A673 (cell line): ENCODE measurements at regions not wholly inside any gene's neighbourhood (a gene's known extent, or its start where the extent isn't known, plus 50 kb on each side); places are given as distances from the start of the nearest gene placed in this dataset.
"Not testable (repeated sequence)": the region's sequence is repeated elsewhere in the genome, so short reads cannot be mapped to it uniquely, and the experiment has no call there.

ENCODE experiments used
- BruUV-seq: library from RNA; stranded (reverse); fragments of 400-500 nt; replicated peaks from 2 replicates; lab custom pipeline; 2021; lab: Mats Ljungman, UMichigan
- CTCF ChIA-PET: fragments of 300-600 bp; sonication (Branson Sonifier 250); formaldehyde crosslinking; loops from one replicate; lab custom pipeline; 2022; ENCODE audit warnings: antibody characterized with exemption; lab: Charles Lee
- POLR2A ChIA-PET: fragments of 300-600 bp; sonication (Branson Sonifier 250); formaldehyde crosslinking; loops from one replicate; lab custom pipeline; 2022; ENCODE audit warnings: antibody characterized with exemption; ENCODE audit not compliant: low non-redundant PET; lab: Charles Lee
- DNase-seq: peaks from one replicate; pipeline ENCODE4 v3.0.0-alpha.2; 2015; ENCODE audit warnings: low spot score
- H3K27ac ChIP-seq: fragments of 200-600 bp; sonication (generic); 2 replicates; pipeline ENCODE4 v1.5.1; 2016; ENCODE audit warnings: mixed run types, low read depth, mild to moderate bottlenecking, mixed read lengths, antibody characterized with exemption, low read length; ENCODE audit not compliant: poor library complexity, severe bottlenecking
- H3K27me3 ChIP-seq: fragments of 200-600 bp; sonication (generic); replicated peaks from 2 replicates; pipeline ENCODE4 v1.6.1; 2017; ENCODE audit warnings: mixed run types, low read depth, mild to moderate bottlenecking, mixed read lengths, antibody characterized with exemption, low read length; ENCODE audit not compliant: insufficient read depth, poor library complexity
- H3K36me3 ChIP-seq: fragments of 200-600 bp; sonication (generic); 2 replicates; pipeline ENCODE4 v1.6.1; 2016; ENCODE audit warnings: mixed run types, mild to moderate bottlenecking, mixed read lengths, antibody characterized with exemption, low read length; ENCODE audit not compliant: insufficient read depth, poor library complexity, severe bottlenecking
- H3K4me1 ChIP-seq: fragments of 200-600 bp; sonication (generic); 2 replicates; pipeline ENCODE4 v1.6.1; 2017; ENCODE audit warnings: mixed run types, mild to moderate bottlenecking, mixed read lengths, antibody characterized with exemption, low read length; ENCODE audit not compliant: insufficient read depth, poor library complexity, severe bottlenecking
- H3K4me3 ChIP-seq: fragments of 200-600 bp; sonication (generic); 2 replicates; pipeline ENCODE4 v1.5.1; 2016; ENCODE audit warnings: low read depth, mixed run types, mild to moderate bottlenecking, mixed read lengths, low read length; ENCODE audit not compliant: poor library complexity, severe bottlenecking
- H3K9me3 ChIP-seq: fragments of 200-600 bp; sonication (generic); 2 replicates; pipeline ENCODE4 v1.6.1; 2016; ENCODE audit warnings: mixed run types, low read depth, mild to moderate bottlenecking, mixed read lengths, antibody characterized with exemption, low read length; ENCODE audit not compliant: poor library complexity, severe bottlenecking
- CTCF ChIP-seq: fragments of 300-800, 200-600 bp; sonication (generic); conservative IDR thresholded peaks from 2 replicates; pipeline ENCODE4 v1.5.1; 2017; ENCODE audit warnings: low read depth, mild to moderate bottlenecking, antibody characterized with exemption, low read length, moderate library complexity, mixed read lengths
- EZH2 ChIP-seq: fragments of 200-600 bp; sonication (generic); IDR thresholded peaks from 2 replicates; pipeline ENCODE4 v1.6.1; 2017; ENCODE audit warnings: borderline replicate concordance, low read depth, mild to moderate bottlenecking, mixed read lengths, antibody characterized with exemption, low read length; ENCODE audit not compliant: poor library complexity, severe bottlenecking
- intact Hi-C: fragments of 100-400 bp; cut with micrococcal nuclease; formaldehyde crosslinking; loops from one replicate; pipeline ENCODE4 v1.10.0; 2022; ENCODE audit not compliant: unreplicated experiment

GRCh38 chr9:117938896-117939295 is 234.7 kb downstream of the TLR4 start:
- Histone ChIP-seq H3K4me3 (no peak overlapping the region), H3K4me1 (no peaks in the 10 kb centered on the region), H3K27ac (no peak overlapping the region), H3K27me3 (no peaks in the 10 kb centered on the region), H3K36me3 (no peaks in the 10 kb centered on the region), H3K9me3 (no peaks in the 10 kb centered on the region)
- ChIA-PET POLR2A (no interaction called here), CTCF (no interaction called here)
- intact Hi-C loops = no loop called here
- no peak for TF ChIP-seq EZH2
- no peak for TF ChIP-seq CTCF
- no TSS peak for BruUV-seq
- no peak for DNase-seq

DNA sequence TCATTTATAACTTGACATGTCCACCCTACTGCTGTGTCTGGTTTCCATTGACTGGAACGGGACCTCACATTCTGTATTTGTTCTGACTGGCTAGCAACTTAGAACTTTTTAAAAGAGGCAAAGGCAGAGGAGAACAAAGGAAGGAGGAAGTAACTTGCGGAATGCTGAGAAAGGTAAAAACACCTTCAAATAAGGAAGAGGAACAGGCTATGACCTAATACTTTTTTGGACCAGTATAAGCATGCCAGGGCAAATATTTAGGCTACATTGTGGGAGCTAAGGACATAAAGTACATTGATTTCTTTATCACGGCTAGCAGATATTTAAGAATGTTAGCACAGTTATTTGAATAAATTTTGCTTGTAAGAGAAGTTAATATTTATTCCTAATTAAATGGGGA is 240.5 kb downstream of the TLR4 start:
- H3K36me3 ChIP-seq, H3K27me3 ChIP-seq, H3K27ac ChIP-seq, intact Hi-C loops, CTCF ChIA-PET, H3K9me3 ChIP-seq, H3K4me1 ChIP-seq, H3K4me3 ChIP-seq, BruUV-seq, DNase-seq, POLR2A ChIA-PET: not testable (repeated sequence)

- CTCF ChIA-PET = no interaction called here
- Histone ChIP-seq H3K4me3 (no peak overlapping the region), H3K27ac (no peak overlapping the region), H3K9me3 (no peaks in the 10 kb centered on the region), H3K4me1 (no peaks in the 10 kb centered on the region), H3K27me3 (no peaks in the 10 kb centered on the region), H3K36me3 (no peaks in the 10 kb centered on the region)
- no TSS peak for BruUV-seq
- intact Hi-C loops = no loop called here
- POLR2A ChIA-PET = no interaction called here
- DNase-seq = no peak
- TF ChIP-seq EZH2 (no peak), CTCF (no peak)
Observed at GRCh38 chr9:117945286-117945685, 241.1 kb downstream of the TLR4 start.

DNA sequence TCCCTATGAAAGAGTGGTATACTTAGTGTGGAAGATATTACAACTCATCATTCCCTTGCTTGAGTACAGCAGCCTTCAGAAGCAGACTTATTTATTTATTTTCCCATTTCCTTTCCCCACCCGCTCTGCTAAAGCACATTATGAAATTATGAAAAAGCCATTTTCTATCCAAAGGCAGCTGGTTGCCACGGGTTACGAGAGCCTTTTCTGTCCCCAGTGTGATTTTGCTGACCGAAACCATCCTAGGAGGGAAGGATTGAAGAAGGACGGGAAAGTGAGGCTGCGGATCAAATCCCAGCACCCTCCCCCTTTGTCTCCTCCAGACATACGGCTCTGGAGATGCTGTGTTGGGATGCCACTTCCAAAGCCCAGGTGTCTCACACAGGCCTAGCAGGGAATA is 246.9 kb downstream of the TLR4 start:
- H3K9me3 ChIP-seq = no peaks in the 10 kb centered on the region
- ChIA-PET POLR2A (no interaction called here), CTCF (no interaction called here)
- H3K36me3 ChIP-seq = no peaks in the 10 kb centered on the region
- DNase-seq = no peak
- intact Hi-C loops = no loop called here
- no peaks in the 10 kb centered on the region for H3K27me3 ChIP-seq
- H3K4me3 ChIP-seq = no peak overlapping the region
- H3K27ac ChIP-seq = no peak overlapping the region
- no TSS peak for BruUV-seq
- no peak for TF ChIP-seq EZH2
- no peak for TF ChIP-seq CTCF
- no peaks in the 10 kb centered on the region for H3K4me1 ChIP-seq
